ENCODE measurements at regions not wholly inside any gene's neighbourhood (a gene's known extent, or its start where the extent isn't known, plus 50 kb on each side); places are given as distances from the start of the nearest gene placed in this dataset.

- DNase-seq, result no peak
Measured at GRCh38 chr12:66976526-66976925, 292.6 kb upstream of the CAND1 start.

GRCh38 chr12:66978802-66979201, 290.4 kb upstream of the CAND1 start:
- DNase-seq, result no peak

- no peak for DNase-seq
Measured at GRCh38 chr12:66979251-66979650, 289.9 kb upstream of the CAND1 start.

- no peak for DNase-seq
Measured at GRCh38 chr12:66984077-66984476, 285.1 kb upstream of the CAND1 start.

- no peak for DNase-seq
Measured at GRCh38 chr12:66984962-66985361, 284.2 kb upstream of the CAND1 start.

GRCh38 chr12:66999141-66999540, 270.0 kb upstream of the CAND1 start:
- no peak for DNase-seq

- DNase-seq, result no peak
Measured at GRCh38 chr12:67001251-67001650, 267.9 kb upstream of the CAND1 start.

- no peak for DNase-seq
Measured at GRCh38 chr12:67002720-67003119, 266.4 kb upstream of the CAND1 start.

- DNase-seq, result no peak
Measured at GRCh38 chr12:67006610-67007009, 262.5 kb upstream of the CAND1 start.

- no peak for DNase-seq
Measured at GRCh38 chr12:67014642-67015041, 254.5 kb upstream of the CAND1 start.

GRCh38 chr12:67018105-67018504, 251.1 kb upstream of the CAND1 start:
- no peak for DNase-seq

- DNase-seq, result no peak
Measured at GRCh38 chr12:67019070-67019469, 250.1 kb upstream of the CAND1 start.

- DNase-seq, result peak; percentile 43
Measured at GRCh38 chr12:67025543-67026114, 243.5 kb upstream of the CAND1 start.

DNA sequence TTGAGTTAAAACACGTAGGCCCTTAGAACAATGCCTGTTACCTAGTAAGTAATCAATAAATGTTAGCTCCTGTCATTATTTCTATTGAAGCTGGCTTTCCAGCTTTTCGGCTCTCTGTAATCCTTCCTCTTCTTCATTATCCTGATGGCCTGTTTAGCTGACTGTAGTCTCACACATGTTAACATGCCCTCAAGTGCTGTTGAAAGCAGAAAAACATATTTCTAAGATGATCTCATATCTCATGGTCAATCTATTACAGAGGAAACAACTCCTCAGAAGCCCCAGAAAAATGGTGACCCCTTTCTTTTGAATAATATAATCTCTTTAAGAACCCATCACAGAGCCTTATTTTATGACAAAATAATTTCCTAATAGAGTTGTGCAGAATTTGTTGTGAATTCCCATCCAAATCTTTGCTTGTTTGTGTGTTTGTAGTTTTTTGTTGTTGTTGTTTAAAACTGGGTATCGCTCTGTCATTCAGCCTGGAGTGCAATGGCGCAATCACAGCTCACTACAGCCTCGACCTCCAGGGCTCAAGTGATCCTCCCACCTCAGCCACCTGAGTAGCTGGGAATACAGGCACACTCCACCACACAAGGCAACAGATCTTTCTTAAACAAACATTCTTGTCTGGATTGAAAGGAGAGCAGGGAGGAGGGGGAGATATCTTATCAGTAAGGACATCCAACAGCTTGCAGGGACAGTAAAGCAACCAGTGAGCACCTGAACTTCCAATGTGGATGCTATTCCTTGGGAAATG, 242.5 kb upstream of the CAND1 start:
- DNase-seq, result no peak

DNA sequence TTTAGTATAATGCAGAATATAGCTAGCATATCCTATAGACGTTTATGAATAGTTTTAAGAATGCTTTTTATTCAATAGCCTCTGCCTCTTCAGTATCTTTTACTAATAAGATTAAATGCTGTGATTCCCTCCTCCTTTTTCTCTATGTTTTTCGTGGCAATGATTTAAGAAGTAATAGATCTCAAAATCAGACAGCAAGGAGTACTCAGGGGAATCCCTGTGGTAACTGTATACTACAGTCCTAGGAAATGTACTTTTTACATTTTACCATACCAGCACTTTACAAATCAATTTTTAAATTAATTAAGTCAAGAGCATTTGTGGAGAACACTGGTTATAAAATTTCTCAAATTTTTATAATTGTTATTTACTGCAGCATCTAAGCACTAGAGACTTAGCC, 240.6 kb upstream of the CAND1 start:
- no peak for DNase-seq

GRCh38 chr12:67034110-67034879, 234.9 kb upstream of the CAND1 start:
- DNase-seq, result no peak

- no peak for DNase-seq
Measured at GRCh38 chr12:67035121-67035520, 234.0 kb upstream of the CAND1 start.

- no peak for DNase-seq
Measured at GRCh38 chr12:67038486-67038885, 230.7 kb upstream of the CAND1 start.

- DNase-seq, result no peak
Measured at GRCh38 chr12:67039995-67040860, 228.9 kb upstream of the CAND1 start.

GRCh38 chr12:67040861-67041137, 228.4 kb upstream of the CAND1 start:
- no peak for DNase-seq

DNA sequence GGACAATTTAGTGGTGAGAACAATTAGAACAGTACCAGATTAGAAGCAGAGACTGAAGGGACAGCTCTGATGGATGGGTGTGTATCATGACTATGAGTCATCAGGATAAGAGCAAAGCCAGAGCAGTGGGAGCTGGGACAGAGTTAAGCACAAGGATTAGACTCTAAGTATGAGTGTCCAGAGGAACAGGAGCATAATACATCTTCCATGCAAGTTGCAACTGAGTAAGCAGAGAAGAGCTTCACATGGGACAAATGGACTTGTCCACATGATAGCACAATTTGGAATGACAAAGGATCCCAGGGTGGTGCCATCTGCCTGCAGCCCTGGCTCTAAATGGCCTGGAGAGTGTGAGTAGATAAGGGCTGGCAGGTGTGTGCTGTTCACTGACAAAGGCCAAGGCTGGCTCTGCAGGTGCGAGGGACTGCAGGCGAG, 226.4 kb upstream of the CAND1 start:
- DNase-seq, result no peak

GRCh38 chr12:67043771-67044170, 225.4 kb upstream of the CAND1 start:
- DNase-seq, result no peak

- no peak for DNase-seq
Measured at GRCh38 chr12:67045650-67046049, 223.5 kb upstream of the CAND1 start.

All from CD4-positive, alpha-beta T cell treated with Interleukin-6 for 4 hours (primary cell).